ENCODE measurements at regions not wholly inside any gene's neighbourhood (a gene's known extent, or its start where the extent isn't known, plus 50 kb on each side); places are given as distances from the start of the nearest gene placed in this dataset.

GRCh38 chr5:23035555-23036090, 182.5 kb upstream of the CDH12 start:
- WGBS (ENCODE audit: extremely low coverage, insufficient read length, low lambda C conversion rate): no CpG with 5 or more reads among the region's 1 CpG
- Mint-ChIP-seq H3K9me3 (no peaks in the 10 kb centered on the region), H3K36me3 (ENCODE audit: insufficient read depth in 1 of 3, low read depth in 3 of 3) (no peaks in the 10 kb centered on the region)

More at GRCh38 chr5:23035555-23036090, 182.5 kb upstream of the CDH12 start:
- no peak overlapping the region for H3K14ac ChIP-seq (ENCODE audit: insufficient read depth, low read length)
- no peak overlapping the region for H3K23ac ChIP-seq (ENCODE audit: insufficient read length, low read depth, low read length)
- no peak for DNase-seq
- no peak overlapping the region for H2BK120ac ChIP-seq (ENCODE audit: low read depth, low read length, poor library complexity, severe bottlenecking)
- H3K9ac ChIP-seq (ENCODE audit: extremely low read depth, insufficient read length, low read length): no peak overlapping the region
- H3K27ac Mint-ChIP-seq: no peak overlapping the region
- H4K5ac ChIP-seq (ENCODE audit: insufficient read length, low read depth, low read length): no peak overlapping the region
- no peaks in the 10 kb centered on the region for H3K27me3 Mint-ChIP-seq (ENCODE audit: low read depth)
- H2BK5ac ChIP-seq (ENCODE audit: insufficient read length, low read length): no peak overlapping the region
- no peak overlapping the region for H3K56ac ChIP-seq (ENCODE audit: insufficient read length, low read depth, low read length)
- no peak for TF ChIP-seq CTCF (conservative IDR thresholded peaks at IDR 0.05)
- H4K8ac ChIP-seq (replicated peaks; ENCODE audit: insufficient read length, low read depth, low read length): no peak overlapping the region
- no peaks in the 10 kb centered on the region for H3K27me3 ChIP-seq (ENCODE audit: insufficient read depth, low read length)
- H2AFZ ChIP-seq (ENCODE audit: low read length): no peak overlapping the region
- no peaks in the 10 kb centered on the region for H3K4me1 Mint-ChIP-seq
- H2BK12ac ChIP-seq (ENCODE audit: insufficient read length, low read depth, low read length): no peak overlapping the region
- no peaks in the 10 kb centered on the region for H3K79me1 ChIP-seq (ENCODE audit: insufficient read depth, low read depth, low read length, poor library complexity, severe bottlenecking)
- H2AK5ac ChIP-seq (ENCODE audit: insufficient read length, low read length): no peak overlapping the region
- H3K4me3 Mint-ChIP-seq: no peak overlapping the region
- no peak overlapping the region for H2BK15ac ChIP-seq (ENCODE audit: low read depth, low read length)
- H3K27ac ChIP-seq (ENCODE audit: insufficient read length, low read depth, low read length): no peak overlapping the region
- H4K20me1 ChIP-seq (ENCODE audit: control insufficient read depth, insufficient read depth, insufficient read length): no peaks in the 10 kb centered on the region
- H4K91ac ChIP-seq (ENCODE audit: insufficient read length, low read depth, low read length): no peak overlapping the region
- H3K4me1 ChIP-seq (ENCODE audit: insufficient read depth, low read length): no peaks in the 10 kb centered on the region
- no peaks in the 10 kb centered on the region for H3K79me2 ChIP-seq (ENCODE audit: insufficient read depth, low read length)
- no peak overlapping the region for H3K18ac ChIP-seq (ENCODE audit: insufficient read length, low read depth, low read length)
- no peak overlapping the region for H3T11ph ChIP-seq (ENCODE audit: low read length)
- no peak overlapping the region for H3K4ac ChIP-seq (ENCODE audit: low read depth, low read length)
- H3K4me2 ChIP-seq (ENCODE audit: insufficient read depth, insufficient read length, low read length): no peak overlapping the region
- no peaks in the 10 kb centered on the region for H3K23me2 ChIP-seq (ENCODE audit: insufficient read length, low read depth, low read length, poor library complexity, severe bottlenecking)
- H2BK20ac ChIP-seq (ENCODE audit: low read depth, low read length, poor library complexity, severe bottlenecking): no peak overlapping the region
- no peaks in the 10 kb centered on the region for H3K9me3 ChIP-seq (ENCODE audit: control insufficient read depth, low read depth, low read length)

Data from H9 (cell line).